Stomach (tissue), 4 donors: ENCODE measurements at regions not wholly inside any gene's neighbourhood (a gene's known extent, or its start where the extent isn't known, plus 50 kb on each side); places are given as distances from the start of the nearest gene placed in this dataset.

ENCODE experiments used
- POLR2A ChIP-seq, 4 donors: fragments of 450-650 bp; IDR thresholded peaks; one replicate each; pipeline ENCODE4 v1.6.1; 2016; ENCODE audit warnings: antibody characterized with exemption in 4 of 4, control low read depth in 2 of 4, mild to moderate bottlenecking in 1 of 4, moderate library complexity in 1 of 4
- POLR2AphosphoS5 ChIP-seq, 3 donors: sonication (generic); formaldehyde crosslinking; IDR thresholded peaks; one replicate each; pipeline ENCODE4 v1.6.1; 2016; ENCODE audit warnings: antibody characterized with exemption in 3 of 3
- TF ChIP-seq, protein P1 (sequence below), 7 experiments: fragments of 450-650 bp in 4 of 7; fragments of 200-600 bp in 3 of 7; sonication (generic) in 3 of 7; IDR thresholded peaks; one replicate each; pipeline ENCODE4 v1.5.1; 2016 to 2019; ENCODE audit warnings: antibody characterized with exemption in 7 of 7, control low read depth in 2 of 7, mild to moderate bottlenecking in 1 of 7

GRCh38 chr2:58376592-58376991 lies 135.5 kb upstream of the FANCL start:
- TF ChIP-seq POLR2AphosphoS5 (IDR thresholded peaks at IDR 0.05) (no peak), POLR2A (IDR thresholded peaks at IDR 0.05) (no peak)
- TF ChIP-seq, protein P1, sequence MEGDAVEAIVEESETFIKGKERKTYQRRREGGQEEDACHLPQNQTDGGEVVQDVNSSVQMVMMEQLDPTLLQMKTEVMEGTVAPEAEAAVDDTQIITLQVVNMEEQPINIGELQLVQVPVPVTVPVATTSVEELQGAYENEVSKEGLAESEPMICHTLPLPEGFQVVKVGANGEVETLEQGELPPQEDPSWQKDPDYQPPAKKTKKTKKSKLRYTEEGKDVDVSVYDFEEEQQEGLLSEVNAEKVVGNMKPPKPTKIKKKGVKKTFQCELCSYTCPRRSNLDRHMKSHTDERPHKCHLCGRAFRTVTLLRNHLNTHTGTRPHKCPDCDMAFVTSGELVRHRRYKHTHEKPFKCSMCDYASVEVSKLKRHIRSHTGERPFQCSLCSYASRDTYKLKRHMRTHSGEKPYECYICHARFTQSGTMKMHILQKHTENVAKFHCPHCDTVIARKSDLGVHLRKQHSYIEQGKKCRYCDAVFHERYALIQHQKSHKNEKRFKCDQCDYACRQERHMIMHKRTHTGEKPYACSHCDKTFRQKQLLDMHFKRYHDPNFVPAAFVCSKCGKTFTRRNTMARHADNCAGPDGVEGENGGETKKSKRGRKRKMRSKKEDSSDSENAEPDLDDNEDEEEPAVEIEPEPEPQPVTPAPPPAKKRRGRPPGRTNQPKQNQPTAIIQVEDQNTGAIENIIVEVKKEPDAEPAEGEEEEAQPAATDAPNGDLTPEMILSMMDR (IDR thresholded peaks at IDR 0.05) = no peak
